RWPE2 (cell line): ENCODE measurements at regions not wholly inside any gene's neighbourhood (a gene's known extent, or its start where the extent isn't known, plus 50 kb on each side); places are given as distances from the start of the nearest gene placed in this dataset.

Experiments used
- ATAC-seq: fragments of 200-7000 bp; cut with Tn5 transposase; 3 replicates; pipeline ENCODE4 v1.9.1; 2021; ENCODE audit warnings: low read depth
- DNase-seq: peaks from one replicate; pipeline ENCODE4 v3.0.0-alpha.2; 2020; ENCODE audit warnings: low spot score
- H3K27ac ChIP-seq: fragments of 450-650 bp; 2 replicates; pipeline ENCODE4 v1.5.1; 2017; ENCODE audit warnings: mild to moderate bottlenecking; ENCODE audit not compliant: poor library complexity, severe bottlenecking
- H3K27me3 ChIP-seq: fragments of 250-450 bp; sonication (Bioruptor Pico); 2 replicates; pipeline ENCODE4 v1.5.1; 2021; ENCODE audit warnings: mild to moderate bottlenecking, moderate library complexity; ENCODE audit not compliant: insufficient read depth, poor library complexity, severe bottlenecking
- H3K36me3 ChIP-seq: fragments of 250-450 bp; sonication (Bioruptor Pico); 2 replicates; pipeline ENCODE4 v1.5.1; 2020; ENCODE audit warnings: low read depth, mild to moderate bottlenecking, moderate library complexity
- H3K4me1 ChIP-seq: fragments of 250-450 bp; sonication (Bioruptor Pico); 2 replicates; pipeline ENCODE4 v1.5.1; 2021; ENCODE audit warnings: mild to moderate bottlenecking, moderate library complexity; ENCODE audit not compliant: insufficient read depth, poor library complexity, severe bottlenecking
- H3K4me3 ChIP-seq: fragments of 250-450 bp; sonication (Bioruptor Pico); 2 replicates; pipeline ENCODE4 v1.5.1; 2021; ENCODE audit warnings: mild to moderate bottlenecking, moderate library complexity; ENCODE audit not compliant: severe bottlenecking
- H3K9me3 ChIP-seq: fragments of 250-450 bp; sonication (Bioruptor Pico); 2 replicates; pipeline ENCODE4 v1.5.1; 2021; ENCODE audit warnings: mild to moderate bottlenecking, moderate library complexity; ENCODE audit not compliant: severe bottlenecking
- CTCF ChIP-seq: fragments of 450-650 bp; IDR thresholded peaks from one replicate; pipeline ENCODE4 v1.5.1; 2017; ENCODE audit warnings: mild to moderate bottlenecking, moderate library complexity; ENCODE audit not compliant: poor library complexity, severe bottlenecking

GRCh38 chr2:88871336-88871735, 179.9 kb downstream of the RPIA start:
- no peak for DNase-seq
- no peak overlapping the region for H3K27ac ChIP-seq
- H3K27me3 ChIP-seq = peaks cover 6% of the 10 kb centered on the region
- no peak overlapping the region for H3K4me3 ChIP-seq
- no peak for ATAC-seq
- H3K36me3 ChIP-seq = no peaks in the 10 kb centered on the region
- no peak for TF ChIP-seq CTCF
- H3K9me3 ChIP-seq = no peaks in the 10 kb centered on the region
- no peaks in the 10 kb centered on the region for H3K4me1 ChIP-seq

GRCh38 chr2:88873620-88874019, 182.1 kb downstream of the RPIA start:
- DNase-seq (no peak), ATAC-seq (no peak)
- H3K36me3 ChIP-seq = no peaks in the 10 kb centered on the region
- H3K27ac ChIP-seq = no peak overlapping the region
- no peak for TF ChIP-seq CTCF
- peaks cover 6% of the 10 kb centered on the region for H3K27me3 ChIP-seq
- H3K4me1 ChIP-seq = no peaks in the 10 kb centered on the region
- no peak overlapping the region for H3K4me3 ChIP-seq
- H3K9me3 ChIP-seq = no peaks in the 10 kb centered on the region

GRCh38 chr2:88874063-88874657, 182.7 kb downstream of the RPIA start:
- peak; percentile 82 for ATAC-seq
- H3K4me3 ChIP-seq = no peak overlapping the region
- no peaks in the 10 kb centered on the region for H3K9me3 ChIP-seq

GRCh38 chr2:88875736-88876135, 184.3 kb downstream of the RPIA start:
- ATAC-seq = no peak
- no peak for DNase-seq
- Histone ChIP-seq H3K9me3 (no peaks in the 10 kb centered on the region), H3K36me3 (no peaks in the 10 kb centered on the region), H3K4me3 (no peak overlapping the region), H3K27me3 (peaks cover 8% of the 10 kb centered on the region), H3K27ac (no peak overlapping the region), H3K4me1 (no peaks in the 10 kb centered on the region)
- no peak for TF ChIP-seq CTCF

More at GRCh38 chr2:88874063-88874657, 182.7 kb downstream of the RPIA start:
- peak; percentile 85 for TF ChIP-seq CTCF
- H3K4me1 ChIP-seq = no peaks in the 10 kb centered on the region
- peaks cover 6% of the 10 kb centered on the region for H3K27me3 ChIP-seq
- no peak for DNase-seq
- no peak overlapping the region for H3K27ac ChIP-seq
- no peaks in the 10 kb centered on the region for H3K36me3 ChIP-seq

- Histone ChIP-seq H3K36me3 (no peaks in the 10 kb centered on the region), H3K4me1 (no peaks in the 10 kb centered on the region), H3K27me3 (peaks cover 13% of the 10 kb centered on the region), H3K27ac (no peak overlapping the region), H3K4me3 (no peak overlapping the region), H3K9me3 (no peaks in the 10 kb centered on the region)
- peak; percentile 85 for TF ChIP-seq CTCF
- DNase-seq = no peak
- ATAC-seq = peak; percentile 77
These were observed 189.0 kb downstream of the RPIA start for GRCh38 chr2:88880441-88880953.
